ENCODE measurements at regions not wholly inside any gene's neighbourhood (a gene's known extent, or its start where the extent isn't known, plus 50 kb on each side); places are given as distances from the start of the nearest gene placed in this dataset.

- TF ChIP-seq CTCF (conservative IDR thresholded peaks at IDR 0.05; ENCODE audit: low read length) (no peak), EZH2phosphoT487 (IDR thresholded peaks at IDR 0.05; ENCODE audit: borderline replicate concordance, low read depth, low read length) (no peak)
Measured at GRCh38 chr9:109681301-109681700, 98.7 kb upstream of the PALM2AKAP2 start.
